Trophoblast cell (in vitro differentiated cells and primary cell): ENCODE measurements at regions not wholly inside any gene's neighbourhood (a gene's known extent, or its start where the extent isn't known, plus 50 kb on each side); places are given as distances from the start of the nearest gene placed in this dataset.

Source experiments
- DNase-seq, 2 donors: peaks; one replicate each; pipeline ENCODE4 v3.0.0-alpha.2; 2016
- H2AFZ ChIP-seq: 2 replicates; pipeline ENCODE4 v1.6.1; 2013; ENCODE audit warnings: low read length, moderate library complexity, mild to moderate bottlenecking; ENCODE audit not compliant: insufficient read depth, poor library complexity
- H2AK5ac ChIP-seq: 2 replicates; pipeline ENCODE4 v1.6.1; 2013; ENCODE audit warnings: mild to moderate bottlenecking, low read length
- H2BK120ac ChIP-seq: 2 replicates; pipeline ENCODE4 v1.6.1; 2013; ENCODE audit warnings: low read length, mild to moderate bottlenecking, moderate library complexity; ENCODE audit not compliant: insufficient read depth, poor library complexity
- H2BK12ac ChIP-seq: 2 replicates; pipeline ENCODE4 v1.6.1; 2013; ENCODE audit warnings: mild to moderate bottlenecking, low read length, moderate library complexity
- H2BK5ac ChIP-seq: 2 replicates; pipeline ENCODE4 v1.6.1; 2013; ENCODE audit warnings: low read length, low read depth, moderate library complexity, mild to moderate bottlenecking; ENCODE audit not compliant: poor library complexity
- H3K14ac ChIP-seq: 2 replicates; pipeline ENCODE4 v1.6.1; 2013; ENCODE audit warnings: mild to moderate bottlenecking, low read length
- H3K18ac ChIP-seq: 2 replicates; pipeline ENCODE4 v1.6.1; 2013; ENCODE audit warnings: mild to moderate bottlenecking, low read length
- H3K23ac ChIP-seq: 2 replicates; pipeline ENCODE4 v1.6.1; 2013; ENCODE audit warnings: low read length
- H3K27ac ChIP-seq: 2 replicates; pipeline ENCODE4 v1.5.1; 2013; ENCODE audit warnings: low read depth, mild to moderate bottlenecking, inconsistent platforms, low read length, moderate library complexity
- H3K27me3 ChIP-seq: 2 replicates; pipeline ENCODE4 v1.6.1; 2013; ENCODE audit warnings: inconsistent platforms, mild to moderate bottlenecking, low read length, moderate library complexity; ENCODE audit not compliant: insufficient read depth
- H3K36me3 ChIP-seq, 2 experiments: 1 replicate in 1 of 2; 2 replicates in 1 of 2; pipeline ENCODE4 v1.6.1; 2013; ENCODE audit warnings: low read length in 2 of 2, mild to moderate bottlenecking in 2 of 2, moderate library complexity in 1 of 2; ENCODE audit not compliant: insufficient read depth in 2 of 2, control insufficient read depth in 1 of 2
- H3K4ac ChIP-seq: 2 replicates; pipeline ENCODE4 v1.6.1; 2013; ENCODE audit warnings: low read depth, mild to moderate bottlenecking, low read length, moderate library complexity
- H3K4me1 ChIP-seq, 2 experiments: 1 replicate in 1 of 2; 2 replicates in 1 of 2; pipeline ENCODE4 v1.6.1; 2013; ENCODE audit warnings: low read length in 2 of 2, mild to moderate bottlenecking in 2 of 2, moderate library complexity in 1 of 2; ENCODE audit not compliant: insufficient read depth in 2 of 2, control insufficient read depth in 1 of 2
- H3K4me2 ChIP-seq: 2 replicates; pipeline ENCODE4 v1.6.1; 2013; ENCODE audit warnings: inconsistent platforms, mild to moderate bottlenecking, low read length, moderate library complexity
- H3K4me3 ChIP-seq: 2 replicates; pipeline ENCODE4 v1.5.1; 2013; ENCODE audit warnings: mild to moderate bottlenecking, low read depth, low read length, inconsistent platforms
- H3K79me1 ChIP-seq: one replicate; pipeline ENCODE4 v1.6.1; 2013; ENCODE audit warnings: low read length
- H3K79me2 ChIP-seq: 2 replicates; pipeline ENCODE4 v1.6.1; 2013; ENCODE audit warnings: low read length, mild to moderate bottlenecking; ENCODE audit not compliant: control insufficient read depth, insufficient read depth, poor library complexity
- H3K9ac ChIP-seq: 2 replicates; pipeline ENCODE4 v1.6.1; 2013; ENCODE audit warnings: mild to moderate bottlenecking, low read length
- H3K9me3 ChIP-seq: 2 replicates; pipeline ENCODE4 v1.6.1; 2013; ENCODE audit warnings: low read depth, mild to moderate bottlenecking, control low read depth, inconsistent platforms, low read length; ENCODE audit not compliant: insufficient read depth
- H4K12ac ChIP-seq: 2 replicates; pipeline ENCODE4 v1.6.1; 2013; ENCODE audit warnings: low read depth, mild to moderate bottlenecking, low read length, moderate library complexity
- H4K8ac ChIP-seq: 2 replicates; pipeline ENCODE4 v1.6.1; 2013; ENCODE audit warnings: low read depth, mild to moderate bottlenecking, low read length, moderate library complexity
- H4K91ac ChIP-seq: one replicate; pipeline ENCODE4 v1.6.1; 2013; ENCODE audit warnings: low read depth, mild to moderate bottlenecking, low read length, moderate library complexity
- WGBS: extraction: QIAGEN DNeasy Blood & Tissue Kit; methylation state at CpG from one replicate; pipeline ENCODE4 v1.1.7; 2013; ENCODE audit warnings: missing lambda C conversion rate; ENCODE audit not compliant: insufficient read length, insufficient coverage; ENCODE audit errors: extremely low coverage; 5-methylcytosine and 5-hydroxymethylcytosine counted together

- no peak overlapping the region for H3K4ac ChIP-seq
- H3K36me3 ChIP-seq, result no peaks in the 10 kb centered on the region
- no peak overlapping the region for H4K12ac ChIP-seq
- WGBS, result no CpG with 5 or more reads among the region's 4 CpGs
- H4K8ac ChIP-seq, result no peak overlapping the region
- H3K27ac ChIP-seq, result no peak overlapping the region
- H3K4me1 ChIP-seq, result no peaks in the 10 kb centered on the region
- no peak overlapping the region for H3K4me3 ChIP-seq
- H3K79me2 ChIP-seq, result no peaks in the 10 kb centered on the region
- H3K18ac ChIP-seq, result no peak overlapping the region
- no peak overlapping the region for H3K14ac ChIP-seq
- no peak overlapping the region for H4K91ac ChIP-seq
- no peaks in the 10 kb centered on the region for H3K9me3 ChIP-seq
- DNase-seq, result no peak
- H2BK12ac ChIP-seq, result no peak overlapping the region
- H3K4me2 ChIP-seq, result no peak overlapping the region
- no peak overlapping the region for H2BK5ac ChIP-seq
- H3K23ac ChIP-seq, result no peak overlapping the region
- no peak overlapping the region for H3K9ac ChIP-seq
- no peaks in the 10 kb centered on the region for H3K27me3 ChIP-seq
- no peak overlapping the region for H2AK5ac ChIP-seq
- H2BK120ac ChIP-seq, result no peak overlapping the region
- H2AFZ ChIP-seq, result no peak overlapping the region
- no peaks in the 10 kb centered on the region for H3K79me1 ChIP-seq
Measured at GRCh38 chr10:50972591-50972990, 87.2 kb upstream of the A1CF start.

GRCh38 chr10:50981385-50981784 is 92.9 kb upstream of the PRKG1 start:
- Histone ChIP-seq H3K18ac (no peak overlapping the region), H3K4ac (no peak overlapping the region), H2AFZ (no peak overlapping the region), H3K79me2 (no peaks in the 10 kb centered on the region), H3K79me1 (no peaks in the 10 kb centered on the region), H4K91ac (no peak overlapping the region), H3K14ac (no peak overlapping the region), H3K27me3 (no peaks in the 10 kb centered on the region), H3K36me3 (no peaks in the 10 kb centered on the region), H3K9ac (no peak overlapping the region), H2BK120ac (no peak overlapping the region), H3K4me3 (no peak overlapping the region), H2AK5ac (no peak overlapping the region), H2BK12ac (no peak overlapping the region), H3K4me1 (no peaks in the 10 kb centered on the region), H3K9me3 (no peaks in the 10 kb centered on the region), H3K23ac (no peak overlapping the region), H2BK5ac (no peak overlapping the region), H3K27ac (no peak overlapping the region), H4K8ac (no peak overlapping the region), H3K4me2 (no peak overlapping the region), H4K12ac (no peak overlapping the region)
- DNase-seq, result no peak

- Histone ChIP-seq H3K14ac (no peak overlapping the region), H2AK5ac (no peak overlapping the region), H2BK120ac (no peak overlapping the region), H3K4me1 (no peaks in the 10 kb centered on the region), H3K9me3 (no peaks in the 10 kb centered on the region), H4K8ac (no peak overlapping the region), H2BK12ac (no peak overlapping the region), H3K9ac (no peak overlapping the region), H2AFZ (no peak overlapping the region), H3K36me3 (no peaks in the 10 kb centered on the region), H3K27me3 (no peaks in the 10 kb centered on the region), H3K79me2 (no peaks in the 10 kb centered on the region), H3K23ac (no peak overlapping the region), H2BK5ac (no peak overlapping the region), H3K27ac (no peak overlapping the region), H3K4me2 (no peak overlapping the region), H4K12ac (no peak overlapping the region), H3K4ac (no peak overlapping the region), H3K79me1 (no peaks in the 10 kb centered on the region), H3K18ac (no peak overlapping the region), H3K4me3 (no peak overlapping the region), H4K91ac (no peak overlapping the region)
- no CpG with 5 or more reads among the region's 1 CpG for WGBS
- DNase-seq, result no peak
Measured at GRCh38 chr10:50981904-50982303, 92.4 kb upstream of the PRKG1 start.

GRCh38 chr10:50982989-50983388 is 91.3 kb upstream of the PRKG1 start:
- DNase-seq, result no peak
- WGBS, result no CpG with 5 or more reads among the region's 4 CpGs

More at GRCh38 chr10:50982989-50983388, 91.3 kb upstream of the PRKG1 start:
- H3K14ac ChIP-seq, result no peak overlapping the region
- no peaks in the 10 kb centered on the region for H3K27me3 ChIP-seq
- H3K9ac ChIP-seq, result no peak overlapping the region
- H2AFZ ChIP-seq, result no peak overlapping the region
- H2BK12ac ChIP-seq, result no peak overlapping the region
- H3K79me1 ChIP-seq, result no peaks in the 10 kb centered on the region
- H3K4me3 ChIP-seq, result no peak overlapping the region
- H3K79me2 ChIP-seq, result no peaks in the 10 kb centered on the region
- H4K12ac ChIP-seq, result no peak overlapping the region
- H3K27ac ChIP-seq, result no peak overlapping the region
- no peak overlapping the region for H2BK5ac ChIP-seq
- no peak overlapping the region for H2AK5ac ChIP-seq
- H3K36me3 ChIP-seq, result no peaks in the 10 kb centered on the region
- H3K4me2 ChIP-seq, result no peak overlapping the region
- no peak overlapping the region for H3K23ac ChIP-seq
- no peak overlapping the region for H4K8ac ChIP-seq
- H4K91ac ChIP-seq, result no peak overlapping the region
- no peak overlapping the region for H3K18ac ChIP-seq
- no peaks in the 10 kb centered on the region for H3K9me3 ChIP-seq
- H3K4ac ChIP-seq, result no peak overlapping the region
- no peak overlapping the region for H2BK120ac ChIP-seq
- H3K4me1 ChIP-seq, result no peaks in the 10 kb centered on the region
